Left renal cortex interstitium (tissue), 4 donors: ENCODE measurements at regions not wholly inside any gene's neighbourhood (a gene's known extent, or its start where the extent isn't known, plus 50 kb on each side); places are given as distances from the start of the nearest gene placed in this dataset.

Experiments
- DNase-seq, 4 donors: peaks; one replicate each; pipeline ENCODE4 v3.0.0-alpha.2; 2013; ENCODE audit warnings: low read depth in 4 of 4, low spot score in 2 of 4, missing footprints in 1 of 4

- DNase-seq: no peak
These were observed 501.2 kb upstream of the SMIM21 start for GRCh38 chr18:75928706-75929105.

GRCh38 chr18:75927791-75928190 lies 500.3 kb upstream of the SMIM21 start:
- DNase-seq: no peak

DNA sequence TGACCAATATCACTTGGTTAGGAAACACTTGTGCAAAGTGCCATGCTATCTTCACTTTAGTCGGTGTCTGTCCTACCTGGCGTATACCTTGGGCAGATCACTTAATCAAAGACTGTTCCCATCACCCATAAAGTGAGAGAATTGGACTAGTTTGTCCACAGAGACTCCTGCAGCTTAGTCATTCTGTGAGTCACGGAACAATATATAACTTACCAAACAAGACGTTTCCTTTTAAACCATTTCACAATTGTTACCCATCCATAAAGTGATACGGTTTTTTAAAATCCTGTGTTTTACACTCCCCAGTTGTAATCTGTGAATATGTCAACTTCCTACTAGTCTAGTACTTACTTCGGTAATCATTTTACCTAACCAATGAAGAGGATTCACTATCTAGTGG lies 499.3 kb upstream of the SMIM21 start:
- DNase-seq: no peak

- DNase-seq: no peak
These were observed 495.7 kb upstream of the SMIM21 start for GRCh38 chr18:75923169-75923568.

- no peak for DNase-seq
These were observed 489.1 kb upstream of the SMIM21 start for GRCh38 chr18:75916624-75916982.

DNA sequence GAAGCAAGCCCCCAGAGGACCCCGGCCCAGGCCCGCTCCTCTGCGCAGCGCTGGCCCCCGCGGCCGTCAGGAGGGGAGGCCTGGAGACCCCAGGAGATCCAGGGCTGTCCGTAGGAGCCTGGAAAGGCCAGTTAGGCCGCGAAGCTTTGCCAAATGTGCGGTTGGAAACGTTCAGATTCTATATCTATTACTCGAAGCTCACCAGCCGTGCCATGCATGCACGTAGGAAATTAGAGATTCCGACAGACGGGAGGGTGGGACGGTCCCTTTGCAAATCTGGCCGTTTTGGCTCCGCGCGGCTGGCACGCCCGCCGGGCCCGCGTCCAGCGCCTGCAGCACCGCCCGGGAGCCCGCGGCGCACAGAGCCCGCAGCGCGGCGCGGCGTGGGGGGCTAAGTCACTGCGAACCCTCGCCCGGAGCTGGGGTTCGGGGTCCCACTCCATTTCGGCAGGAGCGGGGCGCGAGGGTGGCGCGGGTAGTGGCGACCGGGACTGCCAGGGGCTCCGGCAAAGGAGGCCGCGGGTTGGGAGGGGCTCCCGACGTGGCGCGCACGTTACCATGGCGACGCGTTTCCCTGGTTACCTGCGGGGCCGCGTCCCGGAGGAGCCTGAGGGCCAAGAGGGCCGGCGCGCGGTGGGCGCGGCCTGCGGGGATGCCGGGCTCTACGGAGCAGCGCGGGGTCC lies 488.6 kb upstream of the SMIM21 start:
- peak in 3 of 4 donors; percentile 39 to 65 (median 49) for DNase-seq

- DNase-seq: no peak
These were observed 485.3 kb upstream of the SMIM21 start for GRCh38 chr18:75912829-75913228.

GRCh38 chr18:75904416-75904815 lies 476.9 kb upstream of the SMIM21 start:
- no peak for DNase-seq

DNA sequence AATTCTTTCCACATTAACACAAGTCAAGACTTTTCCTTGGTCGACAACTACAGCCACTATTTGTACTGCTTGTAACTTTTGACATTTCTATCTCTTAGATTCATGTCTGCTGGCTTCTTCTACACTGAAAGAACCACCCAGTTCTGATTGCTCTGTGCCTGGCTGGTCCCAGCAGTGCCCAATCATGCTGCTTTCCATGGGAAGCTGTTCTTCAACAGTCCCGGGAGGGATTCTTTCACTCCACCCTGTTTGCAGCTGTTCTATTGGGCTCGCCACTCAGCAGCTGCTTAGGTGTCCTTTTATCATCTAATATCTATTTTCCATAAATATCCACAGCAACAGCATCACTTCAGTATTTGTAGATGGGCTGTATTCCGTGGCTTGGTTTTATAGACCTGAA lies 471.1 kb upstream of the SMIM21 start:
- no peak for DNase-seq

- no peak for DNase-seq
These were observed 469.9 kb upstream of the SMIM21 start for GRCh38 chr18:75897386-75897785.

GRCh38 chr18:75896865-75897264 lies 469.4 kb upstream of the SMIM21 start:
- peak in 1 of 4 donors; percentile 39 for DNase-seq

DNA sequence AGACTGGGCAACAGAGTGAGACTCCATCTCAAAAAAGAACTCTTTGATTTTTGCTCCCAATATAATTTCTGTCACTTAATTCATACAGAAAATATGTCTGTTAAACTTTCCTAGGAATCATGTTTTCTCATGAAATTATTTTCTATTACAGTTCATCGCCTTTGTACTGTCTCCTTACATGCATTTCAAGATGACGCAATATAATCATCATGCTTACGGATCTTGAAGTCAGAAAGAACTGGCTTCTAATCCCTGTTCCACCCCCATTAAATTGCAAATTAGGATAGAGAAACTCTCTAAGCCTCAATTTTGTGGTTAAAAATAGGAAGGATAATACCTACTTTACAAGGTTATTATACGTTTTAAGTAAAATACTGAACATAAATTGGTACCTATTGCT lies 467.6 kb upstream of the SMIM21 start:
- no peak for DNase-seq

DNA sequence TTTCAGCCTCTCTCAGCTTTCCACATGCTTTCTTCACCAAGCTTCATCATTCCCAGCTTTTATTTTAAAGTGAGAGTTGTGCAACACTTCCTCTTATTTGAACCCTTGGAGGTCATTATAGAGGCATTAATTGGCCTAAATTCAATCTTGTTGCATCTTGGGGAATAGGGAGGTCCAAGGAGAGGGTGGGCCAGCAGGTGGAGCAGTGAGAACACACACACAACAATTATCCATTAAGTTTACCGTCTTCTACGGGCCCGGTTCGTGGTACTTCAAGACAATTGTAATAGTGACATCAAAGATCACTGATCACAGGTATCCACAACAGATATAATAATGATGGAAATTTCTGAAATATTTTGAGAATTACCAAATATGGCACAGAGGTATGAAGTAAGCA lies 457.2 kb upstream of the SMIM21 start:
- no peak for DNase-seq

GRCh38 chr18:75880925-75881504 lies 453.5 kb upstream of the SMIM21 start:
- no peak for DNase-seq

DNA sequence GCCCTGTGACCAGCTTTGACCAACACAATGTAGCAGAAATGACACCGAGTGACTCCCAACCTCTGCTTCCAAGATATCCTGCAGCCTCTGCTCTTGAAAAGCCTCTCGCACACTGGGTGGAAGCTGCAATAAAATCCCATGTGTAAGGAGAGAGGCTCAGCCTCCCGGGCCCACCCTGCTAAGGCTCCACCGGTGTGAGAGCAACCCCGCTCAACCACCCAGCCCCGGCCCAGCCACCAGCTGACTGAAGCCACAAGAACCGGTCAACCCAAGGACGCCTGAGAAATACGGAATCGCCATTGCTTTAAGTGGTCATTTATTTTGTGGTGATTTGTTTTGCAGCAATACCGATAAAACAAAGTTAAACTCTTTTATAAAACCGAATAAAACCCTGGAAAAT lies 452.8 kb upstream of the SMIM21 start:
- DNase-seq: no peak

DNA sequence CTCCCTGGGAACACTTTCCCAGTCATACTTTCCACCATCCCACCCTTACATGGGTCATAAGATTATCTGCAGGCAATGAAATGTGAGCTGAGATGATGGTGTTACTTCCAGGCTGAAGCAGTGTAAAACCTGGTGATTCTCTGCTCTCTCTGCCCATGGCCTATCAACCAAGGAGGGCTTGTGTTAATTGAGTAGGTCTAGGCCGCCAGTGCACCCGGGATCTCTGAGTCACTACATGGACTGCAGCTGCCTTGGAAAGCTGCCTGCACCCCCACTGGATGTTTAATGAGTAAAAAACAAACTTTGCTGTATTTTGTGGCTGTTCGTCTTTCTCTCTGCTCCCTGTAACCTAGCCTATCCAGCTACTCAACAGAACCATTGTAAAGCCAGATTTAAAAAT lies 451.7 kb upstream of the SMIM21 start:
- DNase-seq: no peak

- DNase-seq: no peak
These were observed 448.1 kb upstream of the SMIM21 start for GRCh38 chr18:75875559-75875958.

DNA sequence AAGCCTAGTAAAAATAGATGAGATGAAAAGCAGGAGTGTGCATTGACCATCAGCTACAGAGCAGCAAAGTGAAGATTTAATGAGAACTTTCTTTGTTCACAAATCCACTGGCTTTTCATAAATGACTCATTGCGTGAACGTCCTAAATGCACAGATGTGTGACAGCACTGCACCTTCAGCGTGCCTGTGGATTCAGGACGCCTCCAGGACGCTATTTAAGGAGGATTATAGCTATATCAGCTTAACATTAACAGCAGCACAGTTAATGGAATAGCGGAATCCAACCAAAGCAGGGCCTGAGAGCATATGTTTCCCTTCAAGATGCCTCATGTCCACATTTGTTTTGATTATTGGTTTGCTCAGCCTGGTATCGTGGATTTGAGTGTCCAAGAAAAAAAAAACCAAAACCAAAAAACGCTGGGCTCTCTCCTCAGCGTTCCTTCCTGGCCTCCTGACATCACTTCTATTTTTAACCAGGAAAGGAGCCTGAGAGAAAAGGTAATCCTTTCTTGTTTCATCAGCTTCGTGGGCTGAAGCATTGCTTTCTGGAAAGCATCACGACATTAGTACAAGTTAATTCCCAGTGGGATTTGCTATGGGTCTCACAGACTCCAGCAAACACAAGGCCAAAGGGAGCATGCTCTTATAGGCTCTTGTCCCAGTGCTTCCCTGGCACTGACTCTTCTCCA lies 447.0 kb upstream of the SMIM21 start:
- no peak for DNase-seq

GRCh38 chr18:75871596-75871995 lies 444.1 kb upstream of the SMIM21 start:
- no peak for DNase-seq

- no peak for DNase-seq
These were observed 441.7 kb upstream of the SMIM21 start for GRCh38 chr18:75869162-75869561.

GRCh38 chr18:75868031-75868430 lies 440.5 kb upstream of the SMIM21 start:
- DNase-seq: no peak

GRCh38 chr18:75865639-75866038 lies 438.1 kb upstream of the SMIM21 start:
- no peak for DNase-seq
